ENCODE measurements at regions not wholly inside any gene's neighbourhood (a gene's known extent, or its start where the extent isn't known, plus 50 kb on each side); places are given as distances from the start of the nearest gene placed in this dataset.

GRCh38 chr18:73060666-73061288 is 193.0 kb upstream of the NETO1 start:
- no peak overlapping the region for H3K4me3 ChIP-seq
- H3K27ac ChIP-seq: no peak overlapping the region
- no peak for DNase-seq (ENCODE audit: extremely low spot score in 2 of 2)
- intact Hi-C loops (cut with DNase I): no loop called here
- H3K27me3 ChIP-seq: no peaks in the 10 kb centered on the region
- no peaks in the 10 kb centered on the region for H3K9me3 ChIP-seq
- H3K36me3 ChIP-seq: no peaks in the 10 kb centered on the region
- no peaks in the 10 kb centered on the region for H3K4me1 ChIP-seq
- TF ChIP-seq CTCF (IDR thresholded peaks at IDR 0.05): no peak
- no peak for TF ChIP-seq POLR2A (IDR thresholded peaks at IDR 0.05)
- no peak for TF ChIP-seq POLR2AphosphoS5 (IDR thresholded peaks at IDR 0.05; ENCODE audit: insufficient read depth in 1 of 2, low read depth in 1 of 2)

- no peaks in the 10 kb centered on the region for H3K9me3 ChIP-seq
- no peak for TF ChIP-seq POLR2AphosphoS5 (IDR thresholded peaks at IDR 0.05; ENCODE audit: insufficient read depth in 1 of 2, low read depth in 1 of 2)
- no peak for TF ChIP-seq CTCF (IDR thresholded peaks at IDR 0.05)
- no peak for TF ChIP-seq POLR2A (IDR thresholded peaks at IDR 0.05)
- no peaks in the 10 kb centered on the region for H3K27me3 ChIP-seq
- no peak for DNase-seq (ENCODE audit: extremely low spot score in 2 of 2)
- H3K36me3 ChIP-seq: no peaks in the 10 kb centered on the region
- no peak overlapping the region for H3K27ac ChIP-seq
- intact Hi-C loops (cut with DNase I): no loop called here
- no peaks in the 10 kb centered on the region for H3K4me1 ChIP-seq
- H3K4me3 ChIP-seq: no peak overlapping the region
Observed at GRCh38 chr18:73059280-73059679, 191.5 kb upstream of the NETO1 start.

GRCh38 chr18:73047688-73048087 is 179.9 kb upstream of the NETO1 start:
- intact Hi-C loops (cut with DNase I): no loop called here
- no peak overlapping the region for H3K4me3 ChIP-seq
- TF ChIP-seq POLR2A (IDR thresholded peaks at IDR 0.05) (no peak), CTCF (IDR thresholded peaks at IDR 0.05) (no peak), POLR2AphosphoS5 (IDR thresholded peaks at IDR 0.05; ENCODE audit: insufficient read depth in 1 of 2, low read depth in 1 of 2) (no peak)
- H3K36me3 ChIP-seq: no peaks in the 10 kb centered on the region
- DNase-seq (ENCODE audit: extremely low spot score in 2 of 2): no peak
- no peaks in the 10 kb centered on the region for H3K27me3 ChIP-seq
- no peak overlapping the region for H3K27ac ChIP-seq
- no peaks in the 10 kb centered on the region for H3K9me3 ChIP-seq
- no peaks in the 10 kb centered on the region for H3K4me1 ChIP-seq

- no peaks in the 10 kb centered on the region for H3K27me3 ChIP-seq
- DNase-seq (ENCODE audit: extremely low spot score in 2 of 2): no peak
- H3K36me3 ChIP-seq: no peaks in the 10 kb centered on the region
- TF ChIP-seq POLR2AphosphoS5 (IDR thresholded peaks at IDR 0.05; ENCODE audit: insufficient read depth in 1 of 2, low read depth in 1 of 2): no peak
- TF ChIP-seq POLR2A (IDR thresholded peaks at IDR 0.05): no peak
- no peak for TF ChIP-seq CTCF (IDR thresholded peaks at IDR 0.05)
- no peaks in the 10 kb centered on the region for H3K9me3 ChIP-seq
- intact Hi-C loops (cut with DNase I): no loop called here
- no peaks in the 10 kb centered on the region for H3K4me1 ChIP-seq
- H3K27ac ChIP-seq: no peak overlapping the region
- no peak overlapping the region for H3K4me3 ChIP-seq
Observed at GRCh38 chr18:73045037-73045436, 177.2 kb upstream of the NETO1 start.

- intact Hi-C loops (cut with DNase I): loop anchor here (5.0 kb wide), 1 partner anchor 1899 kb away; no protein-coding TSS in a partner anchor
- H3K36me3 ChIP-seq: no peaks in the 10 kb centered on the region
- no peak for DNase-seq (ENCODE audit: extremely low spot score in 2 of 2)
Observed at GRCh38 chr18:73043611-73044010, 175.8 kb upstream of the NETO1 start.

More at GRCh38 chr18:73043611-73044010, 175.8 kb upstream of the NETO1 start:
- no peak overlapping the region for H3K4me3 ChIP-seq
- no peak for TF ChIP-seq POLR2AphosphoS5 (IDR thresholded peaks at IDR 0.05; ENCODE audit: insufficient read depth in 1 of 2, low read depth in 1 of 2)
- H3K27ac ChIP-seq: no peak overlapping the region
- H3K9me3 ChIP-seq: no peaks in the 10 kb centered on the region
- H3K27me3 ChIP-seq: no peaks in the 10 kb centered on the region
- no peaks in the 10 kb centered on the region for H3K4me1 ChIP-seq

Data from vagina (tissue), 2 donors.